GM18511 (cell line): ENCODE measurements at regions not wholly inside any gene's neighbourhood (a gene's known extent, or its start where the extent isn't known, plus 50 kb on each side); places are given as distances from the start of the nearest gene placed in this dataset.
A peak's percentile ranks its signal among the peaks of the same experiment; 100 is the strongest.

Source experiments
- ATAC-seq: cut with Tn5 transposase; IDR thresholded peaks from one replicate; pipeline ENCODE4 v1.9.1; 2021; ENCODE audit warnings: mild to moderate bottlenecking, moderate library complexity; ENCODE audit not compliant: unreplicated experiment

DNA sequence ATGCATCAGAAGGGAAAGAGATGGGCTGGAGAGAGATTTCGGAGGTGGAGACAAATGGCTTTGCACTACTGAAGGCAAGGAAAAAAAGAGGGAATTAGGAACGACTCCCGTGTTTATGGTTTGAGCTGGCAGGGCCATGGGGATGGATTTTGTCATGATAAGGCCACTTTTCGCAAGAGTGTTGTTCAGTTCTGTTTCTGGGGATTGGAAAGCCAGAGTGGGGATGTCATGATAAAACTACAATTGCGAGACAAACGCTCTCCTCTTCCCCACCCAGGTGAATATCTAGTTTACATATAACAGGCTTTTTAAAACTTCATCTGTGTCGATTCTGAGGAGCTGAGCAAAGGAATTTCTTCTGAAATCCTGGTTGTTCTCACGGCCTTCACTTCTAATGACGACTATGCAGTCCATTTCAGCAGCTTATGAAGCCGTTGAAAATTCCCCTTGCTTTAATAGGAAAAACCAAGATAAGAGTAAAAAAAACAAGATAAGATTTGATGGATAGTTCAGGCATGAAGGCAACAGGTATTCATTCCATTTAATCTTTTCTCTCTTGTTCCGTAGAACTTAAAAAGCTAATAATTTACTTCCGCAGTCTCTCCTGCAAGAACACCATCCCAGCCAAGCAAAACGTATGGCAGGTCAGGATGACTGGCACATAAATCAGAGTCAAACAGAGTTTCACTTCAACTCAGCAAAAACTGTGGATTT lies 245.6 kb upstream of the PITRM1 start:
- no peak for ATAC-seq

DNA sequence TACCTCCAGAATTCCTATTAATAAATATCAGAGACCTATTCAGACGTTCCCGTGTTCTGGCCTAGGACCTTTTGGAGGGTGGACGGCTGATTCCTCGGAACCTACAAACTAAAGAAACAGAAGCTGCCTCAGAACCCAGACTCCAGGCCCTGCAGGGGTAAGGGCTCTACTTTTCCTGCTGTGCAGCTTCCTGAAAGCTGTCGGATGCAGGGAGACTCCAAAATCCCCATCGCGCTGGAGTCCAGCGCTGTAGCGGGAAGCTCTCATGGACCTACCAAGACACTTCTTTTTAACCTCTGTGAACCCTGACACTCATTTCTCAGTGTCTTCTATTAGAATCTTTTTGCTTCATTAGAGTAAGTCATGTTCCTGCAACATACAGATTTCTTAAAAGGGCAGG lies 244.5 kb upstream of the PITRM1 start:
- no peak for ATAC-seq

DNA sequence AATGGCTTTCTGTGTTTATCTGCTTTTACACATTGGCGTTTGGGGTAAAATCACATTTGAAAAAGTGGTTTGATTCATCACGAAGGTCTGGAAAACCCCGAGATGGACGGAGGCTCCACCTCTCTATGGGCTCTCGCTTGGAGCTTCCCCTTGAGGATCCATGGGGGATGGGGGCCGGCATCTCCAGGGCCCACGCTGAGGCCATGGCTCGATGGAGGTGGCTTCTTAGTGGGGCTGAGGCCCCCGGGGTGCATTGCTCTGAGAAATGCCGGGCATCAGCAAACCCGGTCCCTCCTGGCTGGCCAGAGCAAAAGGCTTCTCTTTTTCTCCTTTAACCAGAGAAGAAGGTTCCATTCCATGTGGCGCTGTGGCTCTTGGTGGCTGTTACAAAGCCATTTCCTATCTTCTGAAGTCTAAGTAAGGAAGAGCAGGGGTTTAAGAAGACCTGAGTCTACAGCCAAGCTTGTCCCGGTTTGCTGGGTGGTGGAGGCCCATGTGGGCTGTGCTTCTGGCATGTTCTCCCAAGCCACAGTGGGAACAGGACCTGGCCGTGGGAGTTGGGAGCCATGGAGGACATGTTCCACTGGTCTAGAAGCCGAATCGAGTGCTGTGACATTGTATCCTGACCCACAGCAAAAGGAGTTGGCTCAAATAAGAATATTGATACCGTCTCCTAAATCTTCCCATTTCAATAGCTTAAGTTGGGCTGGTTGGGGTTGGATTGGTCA lies 243.5 kb upstream of the PITRM1 start:
- ATAC-seq: no peak

DNA sequence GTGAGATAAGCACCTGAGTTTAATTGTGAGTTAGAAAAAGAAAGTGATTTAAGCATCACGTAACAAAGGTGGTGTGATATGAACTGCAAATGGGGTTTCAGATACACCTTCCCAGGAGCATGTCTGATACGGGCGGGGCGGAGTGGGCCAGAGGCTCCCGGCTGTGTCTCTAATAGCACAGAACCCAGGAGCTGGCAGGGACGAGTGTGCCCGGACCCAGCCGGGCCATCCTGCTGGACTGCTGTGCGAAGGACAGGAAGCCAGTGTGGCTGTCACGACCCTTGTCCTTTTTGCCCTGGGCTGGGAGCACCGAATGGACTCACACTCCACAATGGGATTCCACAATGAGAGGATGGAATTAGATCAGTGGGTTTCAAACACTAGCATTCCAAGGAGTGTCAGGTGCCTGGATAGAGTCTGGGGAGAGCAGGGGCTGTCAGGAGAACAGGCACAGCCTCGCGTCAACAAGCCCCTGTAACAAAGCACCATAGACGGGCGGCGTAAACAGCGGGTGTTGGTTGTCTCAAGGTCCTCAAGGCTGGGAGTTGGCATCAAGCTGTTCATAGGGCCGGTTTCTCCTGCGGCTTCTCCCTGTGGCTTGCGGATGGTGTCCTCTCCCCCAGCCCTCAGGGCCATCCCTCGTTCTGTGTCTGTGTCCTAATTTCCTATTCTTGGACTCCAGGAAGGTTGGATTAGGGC lies 242.6 kb upstream of the PITRM1 start:
- ATAC-seq: no peak

DNA sequence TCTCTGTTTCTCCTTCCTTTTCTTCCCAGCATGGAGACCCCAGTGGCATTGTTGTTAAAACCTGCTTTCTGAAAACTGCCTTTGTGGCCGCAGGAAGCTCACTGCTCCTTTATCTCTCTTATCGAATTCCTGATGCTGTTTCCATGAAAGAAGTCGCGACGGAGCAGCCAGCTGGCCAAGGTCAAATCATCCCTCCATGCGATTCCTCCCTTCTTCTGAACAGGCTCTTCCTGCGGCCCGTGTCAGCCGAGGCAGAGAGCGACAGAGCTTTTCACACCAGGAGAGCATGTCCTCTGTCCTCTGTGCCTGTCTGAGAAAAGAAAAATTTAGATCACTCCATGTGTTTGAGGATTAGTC lies 242.1 kb upstream of the PITRM1 start:
- ATAC-seq: no peak

DNA sequence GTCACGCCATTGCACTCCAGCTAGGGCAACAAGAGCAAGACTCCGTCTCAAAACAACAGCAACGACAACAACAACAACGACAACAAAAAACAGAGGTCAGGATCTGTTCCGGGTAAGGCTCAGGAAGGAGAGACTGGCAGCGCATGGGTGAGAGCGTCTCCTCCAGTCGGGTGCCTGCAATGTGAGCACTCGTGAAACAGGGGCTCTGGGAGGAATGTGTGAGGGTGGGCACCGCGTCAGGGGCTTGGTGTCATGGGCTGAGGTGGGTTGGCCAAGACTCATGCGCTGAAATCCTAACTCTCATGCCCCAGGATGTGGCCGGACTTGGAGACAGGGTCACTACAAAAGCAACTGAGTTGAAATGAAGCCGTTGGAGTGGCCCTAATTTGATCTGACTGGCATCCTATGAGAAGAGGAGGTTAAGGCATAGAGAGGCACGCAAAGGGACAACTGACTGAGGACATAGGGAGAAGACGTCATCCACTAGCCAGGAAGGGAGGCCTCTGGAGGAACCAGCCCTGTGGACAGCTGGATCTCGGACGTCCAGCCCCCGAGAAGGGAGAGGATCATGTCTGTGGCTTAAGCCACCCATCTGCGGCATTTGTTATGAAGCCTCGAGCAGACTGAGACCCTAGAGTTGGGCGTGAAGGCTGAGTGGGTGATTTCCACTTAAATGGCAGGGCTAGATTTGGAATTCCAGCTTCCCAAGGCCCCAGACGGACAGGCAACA lies 241.5 kb upstream of the PITRM1 start:
- no peak for ATAC-seq

DNA sequence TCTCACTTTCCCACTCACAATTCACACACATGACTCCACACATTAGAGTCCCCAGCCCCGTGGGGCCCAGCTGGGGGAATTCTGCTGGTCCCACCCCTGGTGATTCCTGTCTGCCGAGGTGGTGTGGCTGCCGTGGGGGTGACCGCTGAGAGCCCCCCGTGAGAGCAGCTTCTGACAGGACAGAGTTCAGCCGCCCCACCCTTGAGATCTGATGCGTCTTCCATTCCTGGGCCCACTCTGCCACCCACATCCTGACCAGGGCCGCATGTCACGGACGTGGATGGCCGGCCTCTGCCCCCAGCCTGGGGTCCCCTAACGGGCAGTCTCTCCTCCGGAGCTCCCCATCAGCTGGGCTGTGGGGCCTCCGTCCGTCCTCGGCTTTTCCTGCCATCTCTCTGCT lies 240.1 kb upstream of the PITRM1 start:
- no peak for ATAC-seq

DNA sequence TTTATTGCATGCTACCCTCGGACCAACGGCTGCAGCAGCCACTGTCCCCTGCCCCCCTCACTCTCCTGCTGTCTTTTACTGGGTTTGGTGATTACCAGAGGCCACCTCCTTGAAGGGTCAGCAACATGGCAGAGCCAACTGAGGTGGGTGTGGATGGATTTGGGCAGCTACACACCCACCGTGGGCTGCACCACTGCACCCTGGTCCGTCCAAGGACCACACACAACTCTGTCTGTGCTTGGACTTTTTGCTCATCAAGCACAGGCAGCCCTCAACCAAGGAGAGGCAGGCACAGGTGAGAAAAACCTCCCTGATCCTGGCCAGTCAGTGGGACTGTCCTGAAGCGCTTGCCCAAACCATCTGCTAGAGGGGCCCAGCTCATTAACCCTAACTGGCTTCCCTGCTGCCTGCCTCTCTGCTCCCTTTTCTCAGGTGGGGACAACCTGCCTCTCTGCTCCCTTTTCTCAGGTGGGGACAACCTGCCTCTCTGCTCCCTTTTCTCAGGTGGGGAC lies 239.5 kb upstream of the PITRM1 start:
- ATAC-seq: no peak

DNA sequence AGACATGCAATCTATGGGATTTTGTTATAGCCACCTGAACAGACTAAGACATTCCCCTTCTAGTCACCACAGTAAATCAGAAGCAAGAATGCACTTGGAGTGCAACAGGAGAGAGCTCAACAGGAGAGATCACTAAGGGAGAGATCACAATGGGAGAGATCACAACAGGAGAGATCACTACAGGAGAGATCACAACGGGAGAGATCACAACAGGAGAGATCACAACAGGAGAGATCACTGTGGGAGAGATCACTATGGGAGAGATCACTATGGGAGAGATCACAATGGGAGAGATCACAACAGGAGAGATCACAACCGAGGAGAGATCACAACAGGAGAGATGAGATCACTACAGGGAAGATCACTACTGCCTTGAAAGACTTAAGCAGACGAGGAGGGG lies 238.5 kb upstream of the PITRM1 start:
- ATAC-seq: no peak

DNA sequence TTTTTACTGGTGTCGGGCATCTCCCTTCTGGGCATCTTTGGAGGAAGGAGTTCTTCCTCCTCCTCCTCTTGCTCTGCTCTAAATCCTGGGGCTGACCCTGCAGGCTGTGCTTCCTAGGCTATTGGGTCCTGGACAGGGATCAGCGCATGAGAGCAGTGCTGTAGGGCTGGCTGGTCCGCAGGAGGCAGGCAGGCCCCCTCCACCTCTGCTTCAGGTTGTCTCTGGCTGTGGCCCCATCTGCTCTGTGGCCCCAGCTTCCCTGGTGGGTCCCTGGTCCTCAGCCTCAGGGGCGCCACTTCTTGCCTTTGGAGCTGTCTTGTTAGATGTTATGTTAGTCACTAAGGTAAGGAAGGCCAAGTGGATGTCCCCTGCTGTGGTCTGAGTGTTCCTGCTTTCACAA lies 237.3 kb upstream of the PITRM1 start:
- ATAC-seq: no peak

DNA sequence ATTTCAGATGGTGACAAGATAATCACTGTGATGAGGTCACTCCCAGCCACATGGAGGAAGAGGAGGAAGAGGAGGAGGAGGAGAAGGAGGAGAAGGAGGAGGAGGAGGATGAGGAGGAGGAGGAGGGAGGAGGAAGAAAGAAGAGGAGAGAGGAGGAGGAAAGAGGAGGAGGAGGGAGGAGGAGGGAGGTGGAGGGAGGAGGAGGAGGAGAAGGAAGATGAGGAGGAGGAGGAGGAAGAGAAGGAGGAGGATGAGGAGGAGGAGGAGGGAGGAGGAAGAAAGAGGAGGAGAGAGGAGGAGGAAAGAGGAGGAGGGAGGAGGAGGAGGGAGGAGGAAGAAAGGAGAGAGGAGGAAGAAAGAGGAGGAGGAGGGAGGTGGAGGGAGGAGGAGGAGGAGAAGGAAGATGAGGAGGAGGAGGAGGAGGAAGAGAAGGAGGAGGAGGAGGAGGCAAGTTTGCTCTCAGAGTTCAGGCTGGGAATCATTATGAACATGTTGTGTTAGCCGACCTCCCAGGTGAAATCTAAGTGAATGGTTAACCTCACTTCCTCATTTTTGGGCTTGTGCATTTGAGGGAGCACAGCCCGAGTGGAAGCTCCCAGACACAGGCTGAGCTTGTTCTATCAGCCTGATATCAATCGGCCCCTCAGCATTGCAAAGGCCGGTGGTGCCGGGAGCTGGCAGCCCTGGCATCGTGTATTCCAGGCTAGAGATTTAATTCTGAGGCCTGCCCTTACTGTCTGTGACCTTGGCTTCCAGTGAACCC lies 236.2 kb upstream of the PITRM1 start:
- ATAC-seq: peak; percentile 90

DNA sequence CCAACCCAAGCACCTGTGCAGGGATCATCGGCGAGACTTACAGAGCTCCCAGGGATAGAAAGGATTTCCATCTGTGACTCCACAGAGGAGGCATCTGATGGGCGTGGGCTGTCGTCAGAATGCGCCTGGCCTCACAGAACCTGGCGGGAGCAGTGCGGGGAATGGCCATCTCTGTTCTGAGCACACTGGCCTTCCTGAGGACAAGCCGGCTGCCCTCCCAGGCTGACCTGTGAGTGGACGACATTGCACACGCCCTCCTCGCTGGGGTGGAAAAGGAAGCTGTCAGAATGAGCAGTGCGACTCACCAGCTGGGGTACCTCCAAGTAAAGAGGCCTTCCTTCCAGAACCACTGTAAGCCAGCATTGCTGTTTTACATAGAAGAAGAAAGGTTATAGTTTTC lies 234.6 kb upstream of the PITRM1 start:
- no peak for ATAC-seq

DNA sequence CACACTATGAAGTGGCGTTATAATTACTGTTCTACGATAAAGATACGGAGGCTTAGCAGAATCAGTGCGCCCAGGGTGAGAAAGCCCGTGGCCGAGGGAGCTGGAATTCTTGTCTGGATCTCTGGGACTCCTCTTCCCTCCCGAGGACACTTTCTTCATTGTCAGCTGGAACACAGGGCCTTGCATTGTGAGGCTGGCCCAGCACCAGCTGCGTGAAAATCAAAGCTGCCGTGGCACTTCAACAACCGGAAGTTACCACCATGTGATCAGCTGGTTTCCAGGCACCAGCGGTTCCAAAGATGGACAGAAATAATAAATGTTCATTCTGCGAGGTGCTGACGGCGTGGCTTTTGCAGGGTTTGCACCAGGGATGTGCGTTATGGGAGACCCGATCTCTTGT lies 234.0 kb upstream of the PITRM1 start:
- ATAC-seq: no peak

DNA sequence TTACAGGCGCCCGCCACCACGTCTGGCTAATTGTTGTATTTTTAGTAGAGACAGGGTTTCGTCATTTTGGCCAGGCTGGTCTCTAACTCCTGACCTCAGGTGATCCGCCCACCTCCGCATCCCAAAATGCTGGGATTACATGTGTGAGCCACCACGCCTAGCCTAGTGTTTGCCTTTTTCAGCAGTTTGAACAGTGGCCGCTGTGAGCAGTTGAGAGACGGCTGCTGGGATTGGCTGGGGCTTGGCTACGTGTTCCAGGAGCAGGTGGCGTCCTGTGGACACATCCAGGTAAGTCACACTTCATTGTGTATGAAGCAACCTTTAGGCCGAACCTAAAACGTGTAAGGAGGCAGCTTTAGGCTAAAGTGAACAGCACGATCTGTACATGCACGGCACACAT lies 231.8 kb upstream of the PITRM1 start:
- no peak for ATAC-seq

DNA sequence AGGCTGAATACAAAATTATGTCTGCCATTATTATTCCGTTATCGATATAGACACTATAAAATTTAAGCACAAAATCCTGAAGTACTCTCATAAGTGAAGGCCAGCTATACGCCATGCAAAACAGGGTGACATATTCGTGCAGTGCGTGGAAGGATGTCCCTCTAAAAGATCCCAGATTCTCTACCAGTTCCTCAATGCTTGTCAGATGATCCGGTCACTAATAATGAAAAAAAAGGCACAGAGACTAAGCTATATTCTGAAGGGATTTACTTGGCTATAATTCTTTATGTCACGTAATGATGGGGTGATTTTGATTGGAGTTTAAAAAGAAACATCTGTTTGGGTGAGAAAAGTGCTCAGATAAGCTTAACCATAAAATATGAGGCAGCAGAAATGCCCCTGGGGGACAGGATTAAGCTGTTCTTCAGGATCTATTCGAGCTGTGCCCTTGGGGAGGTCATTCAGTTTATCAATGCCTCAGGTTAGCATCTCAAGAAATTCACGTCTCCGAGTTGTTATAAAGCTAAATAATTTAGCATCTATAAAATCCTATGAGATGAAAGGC lies 229.7 kb upstream of the PITRM1 start:
- ATAC-seq: no peak

DNA sequence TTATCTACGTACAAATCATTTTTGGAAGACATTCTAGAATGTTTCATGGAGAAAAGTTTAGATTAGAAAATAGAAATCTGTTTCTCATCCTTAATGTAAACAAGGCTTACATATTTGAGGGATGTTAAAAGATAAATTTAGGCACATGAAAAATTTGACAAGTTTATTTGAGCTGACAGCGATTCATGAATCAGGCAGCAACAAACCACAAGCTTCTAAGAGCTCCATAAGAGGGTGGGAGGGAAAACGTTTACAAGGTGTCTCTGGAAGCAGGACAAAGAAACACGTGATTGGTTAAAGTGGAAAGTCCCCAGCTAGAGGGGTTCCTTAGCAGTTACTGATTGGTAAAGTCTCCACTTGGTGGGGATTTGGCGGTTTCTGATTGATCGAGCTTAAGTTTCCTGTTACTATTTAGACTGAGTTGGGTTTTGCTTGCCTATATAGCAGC lies 228.9 kb upstream of the PITRM1 start:
- no peak for ATAC-seq

DNA sequence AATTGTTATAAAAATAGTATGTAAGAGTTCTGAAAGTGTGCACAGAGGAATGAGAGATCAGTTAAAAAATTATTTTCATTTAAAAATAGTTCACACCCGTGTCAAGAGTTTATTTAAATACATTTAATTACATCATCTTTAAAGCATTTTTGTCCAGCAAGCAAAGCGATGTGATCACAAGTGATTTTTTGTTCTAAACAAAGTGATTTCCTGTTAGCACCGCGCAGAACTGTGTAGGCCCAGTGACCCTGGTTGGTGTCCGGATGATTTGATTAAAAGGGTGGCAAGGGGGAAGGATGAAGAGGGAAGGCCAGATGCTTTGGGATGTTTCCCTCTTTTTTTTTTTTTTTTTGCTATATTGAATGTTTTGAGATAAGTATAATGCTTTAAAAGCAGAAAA lies 227.8 kb upstream of the PITRM1 start:
- no peak for ATAC-seq

DNA sequence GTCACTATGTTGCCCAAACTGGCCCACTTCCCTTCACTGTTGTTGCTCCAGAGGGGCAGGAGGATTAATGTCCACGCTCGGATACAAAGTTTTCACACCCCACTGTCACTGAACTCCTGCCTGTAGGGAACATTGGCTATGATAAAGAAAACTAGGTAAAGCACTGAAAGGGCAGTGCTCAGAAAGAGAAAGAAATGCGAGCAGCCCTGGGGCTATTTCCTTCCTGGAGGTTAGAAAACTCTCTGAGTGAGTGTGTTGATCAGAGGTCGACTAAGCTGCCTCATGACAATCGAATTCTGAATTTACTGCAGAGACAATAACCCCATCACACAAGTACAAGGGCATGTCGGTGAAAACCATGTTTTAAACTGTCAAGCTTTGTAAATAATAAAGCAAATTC lies 227.2 kb upstream of the PITRM1 start:
- no peak for ATAC-seq

DNA sequence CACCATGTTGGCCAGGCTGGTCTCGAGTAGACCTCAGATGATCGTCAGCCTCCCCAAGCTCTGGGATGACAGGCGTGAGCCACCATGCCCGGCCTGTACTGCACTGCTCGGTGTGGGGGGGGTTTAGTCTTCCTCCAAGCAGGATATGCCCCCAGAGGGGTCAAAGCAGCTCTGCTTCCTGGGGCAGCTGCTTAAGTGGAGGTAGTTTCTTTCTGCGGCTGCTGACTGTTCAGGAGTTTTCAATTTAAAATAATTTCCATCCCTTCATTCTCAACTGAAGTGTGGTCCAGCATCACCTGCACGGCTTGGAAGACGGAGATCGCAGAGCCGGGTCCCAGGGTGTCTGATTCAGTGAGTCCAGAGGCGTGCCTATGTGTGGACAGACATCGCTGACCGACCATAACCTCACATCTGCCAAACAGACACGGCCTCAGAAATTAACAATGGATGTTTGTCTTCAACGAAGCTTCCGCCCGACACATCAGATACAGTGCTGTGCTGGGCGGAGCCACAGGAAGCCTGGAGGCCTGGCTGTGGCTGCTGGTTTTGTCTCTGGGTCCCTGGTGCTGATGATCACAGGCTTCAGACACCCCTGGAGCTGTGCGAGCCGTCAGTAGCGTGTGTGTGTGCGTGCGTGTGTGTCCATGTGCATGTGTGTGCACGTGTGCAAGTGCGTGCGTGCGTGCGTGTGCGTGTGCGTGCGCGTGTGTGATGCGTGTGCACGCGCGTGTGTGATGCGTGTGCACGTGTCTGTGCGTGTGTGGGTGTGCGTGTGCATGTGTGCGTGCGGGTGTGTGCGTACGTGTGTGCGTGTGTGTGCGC lies 226.5 kb upstream of the PITRM1 start:
- ATAC-seq: no peak
